ENCODE measurements at regions not wholly inside any gene's neighbourhood (a gene's known extent, or its start where the extent isn't known, plus 50 kb on each side); places are given as distances from the start of the nearest gene placed in this dataset.

GRCh38 chr20:23195636-23196035, 109.5 kb upstream of the CD93 start:
- TF ChIP-seq POLR2AphosphoS5 (IDR thresholded peaks at IDR 0.05; ENCODE audit: insufficient read depth, low read depth, low read length) (no peak), MAX (IDR thresholded peaks at IDR 0.05; ENCODE audit: insufficient read depth, insufficient read length) (no peak), MYC (IDR thresholded peaks at IDR 0.05; ENCODE audit: low read depth, low read length) (no peak), POLR2A (IDR thresholded peaks at IDR 0.05; ENCODE audit: low read depth, low read length) (no peak)
- no peak overlapping the region for H3K4me3 ChIP-seq (replicated peaks in 1 of 3; ENCODE audit: insufficient read depth in 1 of 3, low read depth in 1 of 3, low read length in 3 of 3)
- H4K20me1 ChIP-seq (replicated peaks; ENCODE audit: control insufficient read depth, extremely low read depth, insufficient read depth, low read length): no peaks in the 10 kb centered on the region
- H3K9me3 ChIP-seq (replicated peaks; ENCODE audit: control insufficient read depth, insufficient read depth, low read length): no peaks in the 10 kb centered on the region
- no peaks in the 10 kb centered on the region for H3K4me1 ChIP-seq (ENCODE audit: control insufficient read depth, extremely low read depth, insufficient read depth, low read length)
- H3K27me3 ChIP-seq (ENCODE audit: control insufficient read depth in 2 of 2, insufficient read depth in 2 of 2, low read length in 2 of 2): no peaks in the 10 kb centered on the region
- no peak overlapping the region for H3K9ac ChIP-seq (replicated peaks; ENCODE audit: extremely low read depth, insufficient read depth, low read length)
- POLR2A ChIA-PET: no interaction called here
- H3K9me1 ChIP-seq (replicated peaks; ENCODE audit: control insufficient read depth, extremely low read depth, insufficient read depth, low read length): no peaks in the 10 kb centered on the region
- BruUV-seq (replicated peaks): no TSS peak
- no peak for FAIRE-seq
- intact Hi-C loops (cut with micrococcal nuclease) (no loop called here), dilution Hi-C loops (cut with MboI; ENCODE audit: extremely low pct_ligation_motif_present, low sequenced_read_pairs) (no loop called here)
- H2AFZ ChIP-seq (ENCODE audit: low read depth, low read length): no peak overlapping the region
- H3K4me2 ChIP-seq (ENCODE audit: insufficient read depth, low read length): no peak overlapping the region
- H3K36me3 ChIP-seq (ENCODE audit: control insufficient read depth in 2 of 2, extremely low read depth in 1 of 2, insufficient read depth in 2 of 2, low read length in 2 of 2): no peaks in the 10 kb centered on the region
- DNase-seq (ENCODE audit: low read depth, low spot score): no peak
- H3K27ac ChIP-seq (ENCODE audit: insufficient read depth, low read depth, low read length): no peak overlapping the region
- CTCF ChIA-PET: interaction anchor here (0.8 kb wide), 1 partner anchor 20 kb away, joined by 3 read pairs; no protein-coding TSS in a partner anchor
- H3K79me2 ChIP-seq (ENCODE audit: control insufficient read depth, insufficient read depth, low read length): no peaks in the 10 kb centered on the region

- CTCF ChIA-PET: interaction anchor here (1.0 to 1.7 kb wide), 4 partner anchors 29 to 143 kb away, joined by 3 to 5 read pairs (median 4); no protein-coding TSS in a partner anchor
- Histone ChIP-seq H3K9me1 (replicated peaks; ENCODE audit: control insufficient read depth, extremely low read depth, insufficient read depth, low read length) (no peaks in the 10 kb centered on the region), H3K4me1 (ENCODE audit: control insufficient read depth, extremely low read depth, insufficient read depth, low read length) (no peaks in the 10 kb centered on the region), H3K27me3 (ENCODE audit: control insufficient read depth in 2 of 2, insufficient read depth in 2 of 2, low read length in 2 of 2) (no peaks in the 10 kb centered on the region), H2AFZ (ENCODE audit: low read depth, low read length) (no peak overlapping the region), H3K9ac (replicated peaks; ENCODE audit: extremely low read depth, insufficient read depth, low read length) (no peak overlapping the region), H3K4me2 (ENCODE audit: insufficient read depth, low read length) (no peak overlapping the region), H3K79me2 (ENCODE audit: control insufficient read depth, insufficient read depth, low read length) (no peaks in the 10 kb centered on the region), H3K27ac (ENCODE audit: insufficient read depth, low read depth, low read length) (no peak overlapping the region), H3K36me3 (ENCODE audit: control insufficient read depth in 2 of 2, extremely low read depth in 1 of 2, insufficient read depth in 2 of 2, low read length in 2 of 2) (no peaks in the 10 kb centered on the region), H3K9me3 (replicated peaks; ENCODE audit: control insufficient read depth, insufficient read depth, low read length) (no peaks in the 10 kb centered on the region), H4K20me1 (replicated peaks; ENCODE audit: control insufficient read depth, extremely low read depth, insufficient read depth, low read length) (no peaks in the 10 kb centered on the region), H3K4me3 (replicated peaks in 1 of 3; ENCODE audit: insufficient read depth in 1 of 3, low read depth in 1 of 3, low read length in 3 of 3) (no peak overlapping the region)
- FAIRE-seq (no peak), DNase-seq (ENCODE audit: low read depth, low spot score) (no peak)
- intact Hi-C loops (cut with micrococcal nuclease) (no loop called here), dilution Hi-C loops (cut with MboI; ENCODE audit: extremely low pct_ligation_motif_present, low sequenced_read_pairs) (no loop called here)
- TF ChIP-seq MAX (IDR thresholded peaks at IDR 0.05; ENCODE audit: insufficient read depth, insufficient read length) (no peak), MYC (IDR thresholded peaks at IDR 0.05; ENCODE audit: low read depth, low read length) (no peak), POLR2AphosphoS5 (IDR thresholded peaks at IDR 0.05; ENCODE audit: insufficient read depth, low read depth, low read length) (no peak), EZH2 (IDR thresholded peaks at IDR 0.05; ENCODE audit: borderline replicate concordance, low read depth, low read length, severe bottlenecking) (no peak), POLR2A (IDR thresholded peaks at IDR 0.05; ENCODE audit: low read depth, low read length) (no peak), CTCF (IDR thresholded peaks at IDR 0.05; ENCODE audit: extremely low read depth in 1 of 2, insufficient read depth in 1 of 2, low read depth in 1 of 2, low read length in 2 of 2) (no peak), GATA2 (IDR thresholded peaks at IDR 0.05; ENCODE audit: insufficient read depth, insufficient read length, low read depth, low read length) (no peak), JUN (IDR thresholded peaks at IDR 0.05; ENCODE audit: borderline replicate concordance, insufficient read depth, insufficient read length, low read depth) (no peak)
- POLR2A ChIA-PET: no interaction called here
- BruUV-seq (replicated peaks): no TSS peak
Measured at GRCh38 chr20:23193801-23194384, 107.8 kb upstream of the CD93 start.

Data from endothelial cell of umbilical vein (primary cell).